D341Med (cell line): ENCODE measurements at regions not wholly inside any gene's neighbourhood (a gene's known extent, or its start where the extent isn't known, plus 50 kb on each side); places are given as distances from the start of the nearest gene placed in this dataset.

Source experiments
- DNase-seq: peaks from one replicate; pipeline ENCODE4 v3.0.0; 2012; ENCODE audit warnings: low spot score

- DNase-seq = no peak
Observed at GRCh38 chr10:117638200-117638599, 95.7 kb downstream of the EMX2 start.

DNA sequence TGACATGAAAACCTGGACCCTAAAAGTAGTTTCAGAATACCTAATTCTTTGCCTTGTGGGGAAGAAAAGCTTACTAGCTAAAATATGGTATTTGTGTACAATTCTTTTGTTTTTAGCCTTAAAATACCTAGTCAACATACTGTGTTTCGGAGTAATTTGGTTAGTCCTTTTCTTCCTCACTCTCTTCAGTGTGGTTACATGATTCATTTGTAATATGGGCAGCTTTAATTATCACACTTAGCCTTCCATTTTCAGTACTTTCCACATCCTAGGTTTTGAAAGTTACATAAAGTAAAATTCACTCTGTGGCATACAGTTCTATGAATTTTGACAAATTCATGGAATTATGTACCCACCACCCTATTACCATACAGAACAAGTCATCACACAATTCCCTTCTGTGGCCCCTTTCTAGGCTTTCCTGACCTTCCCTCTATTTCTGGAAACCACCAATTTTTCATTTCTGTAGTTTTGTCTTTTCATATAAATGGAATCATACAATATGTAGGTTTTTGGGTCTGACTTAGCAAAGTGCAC, 96.2 kb downstream of the EMX2 start:
- DNase-seq = no peak

- no peak for DNase-seq
Observed at GRCh38 chr10:117640406-117640805, 97.9 kb downstream of the EMX2 start.

DNA sequence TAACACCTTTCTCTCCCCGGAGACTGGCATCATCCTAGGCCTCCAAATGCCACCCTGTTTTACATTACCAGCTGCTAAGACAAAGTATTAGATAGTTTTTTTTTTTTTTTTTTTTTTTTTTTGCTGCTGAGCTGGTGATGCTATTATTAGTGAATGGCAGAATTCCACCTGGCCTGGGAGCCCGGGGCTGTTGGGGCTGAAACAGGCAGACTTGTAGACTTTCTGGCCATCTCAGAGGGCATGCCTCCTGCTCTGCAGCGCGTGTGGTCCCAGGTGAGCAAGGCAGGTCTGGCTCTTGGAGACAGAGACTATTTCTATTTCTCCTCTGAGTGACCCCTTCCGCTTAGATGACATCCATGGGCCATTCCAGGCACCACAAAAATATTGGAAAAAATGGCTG, 104.2 kb downstream of the EMX2 start:
- DNase-seq = peak; percentile 44

- no peak for DNase-seq
Observed at GRCh38 chr10:117647306-117647705, 104.8 kb downstream of the EMX2 start.

DNA sequence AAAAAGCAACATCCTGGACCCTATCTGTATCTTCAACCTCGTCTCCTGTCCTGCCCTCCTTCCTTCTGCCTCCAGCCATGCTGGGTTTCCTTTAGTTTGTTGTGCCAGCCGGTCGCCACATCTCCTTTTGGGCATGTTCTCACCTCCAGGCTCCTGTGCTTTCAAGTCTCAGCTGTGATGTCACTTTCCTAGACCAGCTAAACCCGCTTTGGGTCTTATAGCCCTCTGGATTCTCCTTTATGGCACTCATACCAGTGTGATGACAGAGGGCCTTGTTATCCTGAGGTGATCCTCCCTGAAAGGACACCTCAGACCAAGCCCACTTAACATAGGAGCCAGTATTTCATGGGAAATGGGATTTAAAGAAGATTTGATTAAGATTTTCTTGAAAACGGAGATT, 108.6 kb downstream of the EMX2 start:
- no peak for DNase-seq

DNA sequence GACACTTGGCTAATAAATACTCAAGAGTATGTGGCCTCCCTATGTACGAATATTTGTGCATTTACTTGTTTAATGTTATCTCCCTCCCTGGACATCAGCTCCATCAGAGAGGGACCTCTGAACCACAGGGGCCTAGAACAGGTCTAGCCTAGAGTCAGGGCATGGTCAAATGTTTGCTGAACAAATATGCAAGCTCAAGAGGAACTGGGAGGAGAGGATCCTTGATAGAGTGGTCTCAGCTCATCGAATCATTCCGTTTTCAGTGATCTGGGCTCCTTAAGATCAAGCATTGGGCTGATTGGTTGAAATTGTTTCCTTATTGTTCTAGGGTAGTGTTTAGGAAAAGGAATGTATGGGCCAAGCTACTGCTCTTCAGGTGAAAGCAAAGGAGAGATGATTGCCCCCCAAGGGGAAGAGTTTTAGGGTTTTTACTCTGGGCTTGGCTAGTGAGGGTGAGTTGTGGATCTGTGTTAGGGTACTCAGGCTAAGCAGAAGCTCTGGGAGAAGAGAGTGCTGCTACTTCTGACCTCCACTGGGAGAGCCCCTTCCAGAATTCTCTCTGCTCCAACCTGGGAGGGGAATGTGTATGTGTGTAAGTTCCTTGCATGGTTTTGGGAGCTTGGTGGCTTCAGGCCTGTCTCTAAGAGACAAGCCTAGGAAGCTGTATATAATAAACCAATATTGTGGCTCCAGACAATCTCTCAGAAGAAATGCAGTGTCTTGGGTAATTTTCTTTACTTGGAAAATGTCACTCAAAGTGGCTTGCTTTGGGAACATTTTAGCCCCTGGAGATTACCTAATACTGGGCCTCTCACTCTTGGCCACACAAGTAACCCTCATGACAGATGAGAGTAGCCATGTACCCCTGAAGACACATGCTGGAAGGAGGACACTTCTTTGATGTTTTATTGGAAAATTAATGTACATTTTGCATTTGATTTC, 110.0 kb downstream of the EMX2 start:
- no peak for DNase-seq

DNA sequence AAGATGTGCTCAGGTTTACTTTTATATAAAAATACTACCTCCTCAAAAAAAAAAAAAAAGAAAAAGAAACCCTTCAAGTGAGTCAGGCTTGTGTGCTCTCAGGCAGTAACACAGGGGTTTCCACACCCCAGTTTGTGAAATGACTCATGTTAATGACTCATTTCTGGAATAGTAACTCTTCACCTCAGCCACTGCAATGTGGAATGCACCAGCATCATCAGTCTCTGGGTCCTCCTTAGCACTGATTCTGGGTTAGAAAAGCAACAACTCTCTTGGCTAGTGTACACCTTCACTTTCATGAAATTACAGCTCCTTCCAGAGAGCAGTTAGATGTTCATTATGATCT, 110.6 kb downstream of the EMX2 start:
- no peak for DNase-seq

- DNase-seq = no peak
Observed at GRCh38 chr10:117654105-117654504, 111.6 kb downstream of the EMX2 start.

GRCh38 chr10:117656385-117657367, 114.1 kb downstream of the EMX2 start:
- DNase-seq = no peak

- no peak for DNase-seq
Observed at GRCh38 chr10:117661316-117661715, 118.8 kb downstream of the EMX2 start.

DNA sequence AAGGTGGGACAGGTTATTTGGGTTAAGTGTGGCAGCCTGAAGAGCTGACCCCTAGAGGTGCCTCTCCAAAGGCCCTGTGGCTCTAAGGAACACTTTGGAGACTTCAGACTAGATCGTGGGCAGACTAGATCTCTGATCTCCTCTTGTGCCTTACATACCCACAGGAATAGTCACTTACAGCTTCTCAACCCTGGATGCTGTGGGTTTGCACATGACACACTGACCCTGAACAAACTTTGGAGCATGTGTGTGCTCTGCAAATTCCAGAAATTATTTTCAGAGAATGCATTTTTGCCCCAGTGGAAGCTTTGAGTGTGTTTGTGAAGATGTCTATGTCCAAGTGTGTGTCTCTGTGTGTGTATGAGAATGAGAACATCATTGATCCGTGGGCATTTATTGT, 119.6 kb downstream of the EMX2 start:
- DNase-seq = no peak

DNA sequence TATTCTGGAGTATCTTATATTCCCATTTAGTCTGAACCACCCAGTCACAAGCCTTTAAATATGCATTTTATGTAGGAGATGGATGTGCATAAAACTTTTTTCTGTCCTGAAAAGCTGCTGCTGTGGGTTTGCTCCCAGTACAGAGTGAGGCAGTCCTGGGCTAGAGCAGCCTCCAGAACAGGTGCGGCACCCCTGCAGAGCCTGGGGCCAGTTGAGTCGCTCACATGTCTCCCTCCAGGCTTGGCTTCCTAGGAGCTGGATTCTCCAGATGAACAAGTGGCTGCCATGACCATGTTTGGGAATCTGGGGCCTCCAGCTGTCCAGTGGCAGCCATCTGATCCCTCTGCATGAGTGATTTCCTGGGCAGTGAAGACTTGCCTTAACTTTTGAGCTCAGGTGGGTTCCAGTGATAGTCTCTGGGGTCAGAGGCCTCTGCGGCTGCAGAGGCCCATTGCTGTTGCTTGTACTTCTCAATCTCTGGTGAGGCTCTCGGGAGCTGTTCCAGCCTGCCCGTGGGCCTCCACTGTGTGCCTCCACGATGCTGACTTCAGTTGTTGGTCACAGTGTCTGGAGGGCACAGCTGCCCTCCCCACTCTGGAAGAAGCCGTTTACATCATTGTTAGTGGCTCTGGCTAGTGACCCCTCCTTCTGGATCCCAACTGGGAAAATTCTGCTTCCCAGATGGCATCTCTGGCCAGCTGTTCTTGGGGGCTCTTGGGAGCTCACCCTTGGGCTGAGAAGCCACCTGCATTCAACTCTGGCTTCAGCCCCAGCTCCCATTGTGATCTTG, 120.4 kb downstream of the EMX2 start:
- no peak for DNase-seq

DNA sequence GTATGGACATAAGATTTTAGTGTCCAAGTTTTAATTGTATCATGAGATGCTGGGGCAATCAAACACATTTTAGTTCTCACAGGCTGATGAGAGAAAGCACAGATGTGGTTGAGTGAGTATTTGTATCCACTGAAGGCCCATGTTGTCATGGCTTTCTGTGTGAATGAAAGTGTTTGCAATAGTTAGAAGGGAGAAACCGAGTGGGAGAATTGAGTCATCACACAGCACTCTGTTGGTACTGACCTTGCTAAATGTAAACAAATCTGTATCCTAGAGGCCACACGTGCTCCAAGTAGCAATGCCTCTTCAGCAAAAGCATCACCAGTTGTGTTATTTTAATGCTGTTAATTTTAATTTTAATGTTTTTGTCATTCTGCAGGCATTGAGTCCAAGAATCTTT, 121.2 kb downstream of the EMX2 start:
- no peak for DNase-seq

DNA sequence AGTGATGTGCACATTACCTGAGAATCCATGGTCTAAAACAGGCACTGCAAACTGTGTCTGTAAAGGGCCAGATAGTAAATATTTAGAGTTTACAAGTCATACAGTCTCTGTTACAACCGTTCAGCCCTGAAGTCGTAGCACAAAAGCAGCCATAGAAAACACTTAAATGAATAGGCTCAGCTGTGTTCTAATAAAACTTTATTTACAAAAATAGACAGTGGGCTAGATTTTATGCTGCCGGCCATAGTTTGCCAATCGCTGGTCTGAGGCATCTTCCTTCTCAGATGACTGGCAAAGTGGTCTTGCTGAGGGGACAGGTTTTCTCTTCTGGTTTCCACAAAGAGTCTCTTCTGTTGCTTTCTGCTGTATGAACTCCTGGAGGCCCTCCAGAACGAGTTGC, 121.7 kb downstream of the EMX2 start:
- DNase-seq = no peak

DNA sequence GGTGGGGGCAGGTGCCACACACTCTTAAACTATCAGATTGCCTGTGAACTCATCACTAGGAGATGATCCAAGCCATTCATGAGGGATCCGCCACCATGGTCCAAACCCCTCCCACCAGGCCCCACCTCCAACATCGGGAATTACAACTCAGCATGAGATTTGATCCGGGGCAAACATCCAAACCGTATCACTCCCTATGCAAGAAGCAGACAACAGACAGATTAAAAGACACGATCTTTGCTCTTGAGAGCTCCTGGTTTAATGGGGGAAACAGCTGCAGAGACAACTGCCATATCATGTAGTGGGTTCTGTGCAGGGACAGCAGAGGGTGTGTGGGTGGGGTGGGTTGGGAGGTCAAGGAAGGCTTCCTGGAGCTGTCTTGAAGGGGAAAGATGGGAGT, 123.6 kb downstream of the EMX2 start:
- DNase-seq = no peak

- DNase-seq = no peak
Observed at GRCh38 chr10:117666965-117667364, 124.4 kb downstream of the EMX2 start.

DNA sequence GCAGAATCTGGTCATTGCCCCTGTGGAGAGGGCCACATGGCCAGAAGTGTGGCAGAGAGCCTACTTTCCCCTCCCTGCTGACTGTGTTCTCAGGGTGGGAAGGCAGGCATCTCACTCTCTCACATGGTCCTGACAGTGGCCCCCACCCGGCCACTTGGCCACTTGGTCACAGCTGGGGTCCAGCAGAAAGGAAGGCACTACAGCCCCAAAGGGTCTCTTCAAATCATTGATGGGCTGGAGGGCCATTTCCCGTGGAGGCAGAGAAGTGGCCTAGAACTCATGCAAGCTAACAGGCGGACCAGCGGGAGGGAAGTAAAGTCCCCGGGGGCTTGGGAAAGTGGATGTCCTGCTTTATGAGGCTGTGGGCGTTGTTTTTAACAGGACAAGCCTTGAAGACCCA, 125.3 kb downstream of the EMX2 start:
- DNase-seq = no peak

- DNase-seq = no peak
Observed at GRCh38 chr10:117668327-117669008, 125.9 kb downstream of the EMX2 start.

DNA sequence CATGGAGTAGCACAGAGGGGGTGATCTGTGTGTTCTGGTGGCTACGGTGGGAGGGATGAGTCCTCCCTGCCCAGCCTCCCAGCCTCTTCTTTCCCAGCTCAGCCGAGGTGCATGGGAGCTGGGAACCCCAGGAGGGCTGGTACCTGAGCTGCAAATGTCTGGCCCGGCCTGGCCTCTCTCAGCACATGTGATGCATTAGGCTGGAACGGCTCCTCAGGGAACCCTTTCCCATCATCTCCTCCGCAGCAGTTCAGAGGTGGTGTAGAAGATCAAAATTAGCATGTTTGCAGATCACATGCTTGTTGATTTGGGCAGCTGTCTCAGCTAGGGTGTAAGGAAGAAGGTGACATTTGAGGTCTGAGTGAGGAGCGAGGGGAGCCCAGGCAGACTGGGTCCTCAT, 126.6 kb downstream of the EMX2 start:
- no peak for DNase-seq
